ENCODE measurements at regions not wholly inside any gene's neighbourhood (a gene's known extent, or its start where the extent isn't known, plus 50 kb on each side); places are given as distances from the start of the nearest gene placed in this dataset.

GRCh38 chr2:120563616-120564015, 172.1 kb upstream of the GLI2 start:
- no peak for DNase-seq (ENCODE audit: low spot score)
- ChIA-PET POLR2A (ENCODE audit: low non-redundant PET) (no interaction called here), CTCF (no interaction called here)
- H3K27ac ChIP-seq = no peak overlapping the region
- no peak for TF ChIP-seq CTCF (conservative IDR thresholded peaks at IDR 0.05; ENCODE audit: low read depth)

- CTCF ChIA-PET = no interaction called here
- POLR2A ChIA-PET (ENCODE audit: low non-redundant PET) = no interaction called here
- no peak for TF ChIP-seq CTCF (conservative IDR thresholded peaks at IDR 0.05; ENCODE audit: low read depth)
- H3K27ac ChIP-seq = no peak overlapping the region
- peak; percentile 28 for DNase-seq (ENCODE audit: low spot score)
Measured at GRCh38 chr2:120564213-120565094, 171.2 kb upstream of the GLI2 start.

DNA sequence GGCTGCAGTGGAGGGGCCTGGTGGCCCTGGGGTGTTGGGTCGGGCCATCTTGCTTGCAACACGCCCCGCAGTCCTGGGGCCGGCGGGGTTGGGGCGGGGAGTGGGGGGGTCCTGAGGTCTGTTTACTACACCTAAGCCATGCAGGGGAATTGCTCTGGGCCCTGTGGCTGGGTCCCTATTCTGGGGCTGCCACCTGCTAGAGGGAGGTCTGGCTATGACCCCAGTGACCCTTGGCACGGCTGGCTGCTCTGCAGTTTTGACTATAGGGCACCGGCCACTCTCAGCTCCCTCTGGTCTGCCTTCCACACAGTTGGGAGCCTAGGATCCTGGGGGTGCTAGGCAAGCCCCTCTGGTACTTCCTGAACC, 170.6 kb upstream of the GLI2 start:
- no peak overlapping the region for H3K27ac ChIP-seq
- DNase-seq (ENCODE audit: low spot score) = no peak
- TF ChIP-seq CTCF (conservative IDR thresholded peaks at IDR 0.05; ENCODE audit: low read depth) = no peak
- ChIA-PET CTCF (interaction anchor here (0.7 kb wide), 1 partner anchor 93 kb away, joined by 3 read pairs; no protein-coding TSS in a partner anchor), POLR2A (ENCODE audit: low non-redundant PET) (no interaction called here)

GRCh38 chr2:120565929-120566328, 169.7 kb upstream of the GLI2 start:
- no peak for DNase-seq (ENCODE audit: low spot score)
- ChIA-PET CTCF (interaction anchor here (0.7 kb wide), 1 partner anchor 92 kb away, joined by 3 read pairs; no protein-coding TSS in a partner anchor), POLR2A (ENCODE audit: low non-redundant PET) (no interaction called here)
- no peak overlapping the region for H3K27ac ChIP-seq
- no peak for TF ChIP-seq CTCF (conservative IDR thresholded peaks at IDR 0.05; ENCODE audit: low read depth)

GRCh38 chr2:120566331-120567035, 169.2 kb upstream of the GLI2 start:
- no peak overlapping the region for H3K27ac ChIP-seq
- no peak for TF ChIP-seq CTCF (conservative IDR thresholded peaks at IDR 0.05; ENCODE audit: low read depth)
- CTCF ChIA-PET = interaction anchor here (0.6 kb wide), 2 partner anchors 8 to 262 kb away, joined by 3 to 5 read pairs; no protein-coding TSS in a partner anchor

DNA sequence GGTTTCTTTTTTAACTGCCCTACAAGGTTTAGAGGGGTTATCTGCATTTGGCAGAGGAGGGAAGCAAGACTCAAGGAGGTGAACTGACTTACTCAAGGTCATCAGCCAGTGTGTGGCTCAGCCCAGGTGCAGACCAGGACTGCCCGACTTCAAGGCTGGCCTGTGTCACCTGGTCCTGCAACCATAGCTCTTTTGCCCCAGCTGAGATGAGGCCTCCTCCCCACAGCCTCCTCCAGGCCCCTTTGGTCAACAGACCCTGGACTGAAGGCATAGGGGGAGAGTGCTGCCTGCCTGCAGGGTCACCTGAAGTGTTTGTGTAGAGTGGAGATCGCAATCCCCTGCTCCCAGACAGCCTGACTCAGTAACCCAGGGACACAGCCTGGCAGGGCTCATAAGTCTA, 168.5 kb upstream of the GLI2 start:
- H3K27ac ChIP-seq = no peak overlapping the region
- TF ChIP-seq CTCF (conservative IDR thresholded peaks at IDR 0.05; ENCODE audit: low read depth) = no peak
- POLR2A ChIA-PET (ENCODE audit: low non-redundant PET) = no interaction called here
- DNase-seq (ENCODE audit: low spot score) = no peak
- CTCF ChIA-PET = interaction anchor here (0.6 kb wide), 1 partner anchor 261 kb away, joined by 3 read pairs; no protein-coding TSS in a partner anchor

More at GRCh38 chr2:120566331-120567035, 169.2 kb upstream of the GLI2 start:
- POLR2A ChIA-PET (ENCODE audit: low non-redundant PET) = no interaction called here
- DNase-seq (ENCODE audit: low spot score) = no peak
